Liver (tissue), 8 donors: ENCODE measurements at regions not wholly inside any gene's neighbourhood (a gene's known extent, or its start where the extent isn't known, plus 50 kb on each side); places are given as distances from the start of the nearest gene placed in this dataset.

ENCODE experiments used
- DNase-seq: peaks from one replicate; pipeline ENCODE4 v3.0.0-alpha.2; 2017; ENCODE audit warnings: low spot score
- H3K27ac ChIP-seq, 2 donors: one replicate each; pipeline ENCODE4 v1.7.0; 2013; ENCODE audit warnings: inconsistent platforms in 2 of 2, low read length in 2 of 2, control low read depth in 1 of 2, low read depth in 1 of 2, mild to moderate bottlenecking in 1 of 2
- H3K27me3 ChIP-seq, 4 donors: one replicate each; pipeline versions ENCODE4 v1.6.1 to v1.7.0; 2013; ENCODE audit warnings: low read length in 3 of 4, inconsistent platforms in 1 of 4, mild to moderate bottlenecking in 1 of 4, moderate library complexity in 1 of 4; ENCODE audit not compliant: control insufficient read depth in 4 of 4, insufficient read depth in 4 of 4
- H3K36me3 ChIP-seq, 4 donors: one replicate each; pipeline versions ENCODE4 v1.6.1 to v1.7.0; 2013; ENCODE audit warnings: low read length in 3 of 4, mild to moderate bottlenecking in 3 of 4, low read depth in 1 of 4, moderate library complexity in 1 of 4; ENCODE audit not compliant: control insufficient read depth in 4 of 4, insufficient read depth in 3 of 4
- H3K4me1 ChIP-seq, 4 donors: one replicate each; pipeline versions ENCODE4 v1.6.1 to v1.7.0; 2013; ENCODE audit warnings: low read length in 3 of 4, mild to moderate bottlenecking in 3 of 4, moderate library complexity in 1 of 4; ENCODE audit not compliant: control insufficient read depth in 4 of 4, insufficient read depth in 4 of 4
- H3K4me3 ChIP-seq, 3 donors: one replicate each; pipeline versions ENCODE4 v1.6.1 to v1.7.0; 2013; ENCODE audit warnings: low read length in 3 of 3, control low read depth in 1 of 3, low read depth in 1 of 3, mild to moderate bottlenecking in 1 of 3
- H3K9ac ChIP-seq, 2 donors: one replicate each; pipeline ENCODE4 v1.7.0; 2013; ENCODE audit warnings: low read length in 2 of 2, mild to moderate bottlenecking in 2 of 2, moderate library complexity in 2 of 2, control low read depth in 1 of 2, low read depth in 1 of 2
- H3K9me3 ChIP-seq, 4 donors: one replicate each; pipeline versions ENCODE4 v1.6.1 to v1.7.0; 2013; ENCODE audit warnings: low read length in 3 of 4; ENCODE audit not compliant: control insufficient read depth in 4 of 4
- ATF3 ChIP-seq: IDR thresholded peaks from 2 replicates; pipeline ENCODE4 v1.6.1; 2016; ENCODE audit warnings: antibody characterized with exemption
- CTCF ChIP-seq: fragments of 150-350 bp; IDR thresholded peaks from 2 replicates; pipeline ENCODE4 v1.5.1; 2017; ENCODE audit warnings: improper control_type of control experiment, low read depth, low read length; ENCODE audit not compliant: missing input control
- FOXA1 ChIP-seq: IDR thresholded peaks from 2 replicates; pipeline ENCODE4 v1.6.1; 2016; ENCODE audit warnings: antibody characterized with exemption
- FOXA2 ChIP-seq: IDR thresholded peaks from 2 replicates; pipeline ENCODE4 v1.6.1; 2016; ENCODE audit warnings: antibody characterized with exemption
- GABPA ChIP-seq, 2 donors: IDR thresholded peaks in 1 of 2; conservative IDR thresholded peaks in 1 of 2; 2 replicates each; pipeline ENCODE4 v1.6.1; 2016; ENCODE audit warnings: antibody characterized with exemption in 2 of 2, mild to moderate bottlenecking in 1 of 2, moderate library complexity in 1 of 2
- HNF4A ChIP-seq, 2 donors: conservative IDR thresholded peaks; 2 replicates each; pipeline ENCODE4 v1.6.1; 2016; ENCODE audit warnings: antibody characterized with exemption in 2 of 2, mild to moderate bottlenecking in 2 of 2
- JUND ChIP-seq, 2 donors: IDR thresholded peaks; 2 replicates each; pipeline ENCODE4 v1.6.1; 2016; ENCODE audit warnings: antibody characterized with exemption in 2 of 2
- MAX ChIP-seq: IDR thresholded peaks from 2 replicates; pipeline ENCODE4 v1.6.1; 2016; ENCODE audit warnings: antibody characterized with exemption
- REST ChIP-seq: IDR thresholded peaks from 2 replicates; pipeline ENCODE4 v1.6.1; 2016; ENCODE audit warnings: antibody characterized with exemption, mild to moderate bottlenecking
- TAF1 ChIP-seq: conservative IDR thresholded peaks from 2 replicates; pipeline ENCODE4 v1.6.1; 2016; ENCODE audit warnings: antibody characterized with exemption, mild to moderate bottlenecking
- YY1 ChIP-seq: IDR thresholded peaks from 2 replicates; pipeline ENCODE4 v1.6.1; 2016; ENCODE audit warnings: antibody characterized with exemption, mild to moderate bottlenecking
- WGBS: extraction: QIAGEN DNeasy Blood & Tissue Kit; methylation state at CpG from one replicate; pipeline ENCODE4 v1.1.7; 2013; 5-methylcytosine and 5-hydroxymethylcytosine counted together
- donor health status: healthy.
- donor health status: healthy.
- donor health status: healthy.
- donor health status: healthy.
- donor health status: healthy.

- Histone ChIP-seq H3K4me3 (no peak overlapping the region), H3K9ac (no peak overlapping the region), H3K9me3 (no peaks in the 10 kb centered on the region), H3K27me3 (no peaks in the 10 kb centered on the region), H3K4me1 (peaks cover 0 to 34% (median 20%) of the 10 kb centered on the region in 4 donors), H3K36me3 (no peaks in the 10 kb centered on the region), H3K27ac (no peak overlapping the region)
- TF ChIP-seq FOXA1 (no peak), FOXA2 (no peak), YY1 (no peak), TAF1 (no peak), ATF3 (no peak), GABPA (IDR thresholded peaks at IDR 0.05 in 1 of 2, conservative IDR thresholded peaks at IDR 0.05 in 1 of 2) (no peak), REST (no peak), MAX (no peak), JUND (IDR thresholded peaks at IDR 0.05) (no peak), CTCF (no peak)
- DNase-seq: no peak
- WGBS: 92% methylated on average over 17 of the region's 17 CpGs
Measured at GRCh38 chr3:13221491-13222061, 148.3 kb upstream of the IQSEC1 start.

- no peaks in the 10 kb centered on the region for H3K27me3 ChIP-seq
- no peak overlapping the region for H3K4me3 ChIP-seq
- 88% methylated on average over 8 of the region's 8 CpGs for WGBS
- H3K27ac ChIP-seq: no peak overlapping the region
- H3K4me1 ChIP-seq: peaks cover 0 to 34% (median 22%) of the 10 kb centered on the region in 4 donors
- DNase-seq: no peak
- no peak overlapping the region for H3K9ac ChIP-seq
- TF ChIP-seq HNF4A (conservative IDR thresholded peaks at IDR 0.05) (no peak), FOXA1 (no peak), ATF3 (no peak), GABPA (IDR thresholded peaks at IDR 0.05 in 1 of 2, conservative IDR thresholded peaks at IDR 0.05 in 1 of 2) (no peak), MAX (no peak)
- no peaks in the 10 kb centered on the region for H3K9me3 ChIP-seq
- H3K36me3 ChIP-seq: no peaks in the 10 kb centered on the region
Measured at GRCh38 chr3:13220991-13221390, 147.8 kb upstream of the IQSEC1 start.
